Sigmoid colon (tissue), 6 donors: ENCODE measurements at regions not wholly inside any gene's neighbourhood (a gene's known extent, or its start where the extent isn't known, plus 50 kb on each side); places are given as distances from the start of the nearest gene placed in this dataset.

Source experiments
- DNase-seq: peaks from one replicate; pipeline ENCODE4 v3.0.0-alpha.2; 2019
- H3K27ac ChIP-seq, 4 donors: fragments of 200-600 bp; sonication (generic); one replicate each; pipeline ENCODE4 v1.5.1; 2016 to 2019; ENCODE audit warnings: mild to moderate bottlenecking in 1 of 4
- H3K27me3 ChIP-seq, 3 donors: fragments of 200-600 bp; sonication (generic); one replicate each; pipeline ENCODE4 v1.5.1; 2019; ENCODE audit warnings: mild to moderate bottlenecking in 1 of 3
- H3K36me3 ChIP-seq, 4 donors: fragments of 200-600 bp; sonication (generic); one replicate each; pipeline ENCODE4 v1.5.1; 2016 to 2019
- H3K4me1 ChIP-seq, 4 donors: fragments of 200-600 bp; sonication (generic); one replicate each; pipeline ENCODE4 v1.5.1; 2017 to 2019
- H3K4me3 ChIP-seq, 4 donors: fragments of 200-600 bp; sonication (generic); one replicate each; pipeline ENCODE4 v1.5.1; 2017 to 2019; ENCODE audit warnings: mild to moderate bottlenecking in 2 of 4, moderate library complexity in 1 of 4
- H3K9me3 ChIP-seq, 4 donors: fragments of 200-600 bp in 3 of 4; sonication (generic) in 3 of 4; one replicate each; pipeline versions ENCODE4 v1.5.1 to v1.6.1; 2013 to 2019
- CTCF ChIP-seq, 4 experiments: fragments of 450-650 bp in 3 of 4; fragments of 200-600 bp in 1 of 4; IDR thresholded peaks; one replicate each; pipeline ENCODE4 v1.5.1; 2016 to 2019; ENCODE audit warnings: antibody characterized with exemption in 4 of 4, mild to moderate bottlenecking in 3 of 4, moderate library complexity in 2 of 4
- EP300 ChIP-seq, 4 donors: sonication (generic); formaldehyde crosslinking; IDR thresholded peaks; one replicate each; pipeline ENCODE4 v1.6.1; 2017; ENCODE audit warnings: antibody characterized with exemption in 4 of 4
- POLR2A ChIP-seq, 2 donors: fragments of 450-650 bp; IDR thresholded peaks; one replicate each; pipeline ENCODE4 v1.6.1; 2016; ENCODE audit warnings: antibody characterized with exemption in 2 of 2, mild to moderate bottlenecking in 2 of 2, moderate library complexity in 2 of 2
- POLR2AphosphoS5 ChIP-seq, 4 donors: sonication (generic); formaldehyde crosslinking; IDR thresholded peaks; one replicate each; pipeline ENCODE4 v1.6.1; 2017; ENCODE audit warnings: antibody characterized with exemption in 4 of 4
- WGBS, 2 donors: extraction: QIAGEN DNeasy Blood & Tissue Kit; methylation state at CpG; one replicate each; pipeline ENCODE4 v1.1.7; 2013; 5-methylcytosine and 5-hydroxymethylcytosine counted together
- intact Hi-C: fragments of 100-400 bp; cut with DNase I; formaldehyde crosslinking; loops from one replicate; pipeline ENCODE4 v1.15.1; 2023
- donor health status: healthy with polysubstance abuse.
- donor health status: healthy.

- H3K36me3 ChIP-seq = no peaks in the 10 kb centered on the region
- no peak overlapping the region for H3K27ac ChIP-seq
- 67 to 90% methylated on average over 2 of the region's 2 CpGs for WGBS, 2 donors
- TF ChIP-seq EP300 (IDR thresholded peaks at IDR 0.05) (no peak), POLR2A (IDR thresholded peaks at IDR 0.05) (no peak), CTCF (IDR thresholded peaks at IDR 0.05) (no peak), POLR2AphosphoS5 (IDR thresholded peaks at IDR 0.05) (no peak)
- H3K9me3 ChIP-seq = no peaks in the 10 kb centered on the region
- H3K27me3 ChIP-seq = no peaks in the 10 kb centered on the region
- H3K4me1 ChIP-seq = no peaks in the 10 kb centered on the region
- no peak overlapping the region for H3K4me3 ChIP-seq
- no peak for DNase-seq
- intact Hi-C loops = no loop called here
These were observed 51.2 kb upstream of the MEX3C start for GRCh38 chr18:51248685-51249084.

- WGBS, 2 donors = 55 to 67% methylated on average over 4 of the region's 4 CpGs
These were observed 52.5 kb upstream of the MEX3C start for GRCh38 chr18:51250006-51250405.

DNA sequence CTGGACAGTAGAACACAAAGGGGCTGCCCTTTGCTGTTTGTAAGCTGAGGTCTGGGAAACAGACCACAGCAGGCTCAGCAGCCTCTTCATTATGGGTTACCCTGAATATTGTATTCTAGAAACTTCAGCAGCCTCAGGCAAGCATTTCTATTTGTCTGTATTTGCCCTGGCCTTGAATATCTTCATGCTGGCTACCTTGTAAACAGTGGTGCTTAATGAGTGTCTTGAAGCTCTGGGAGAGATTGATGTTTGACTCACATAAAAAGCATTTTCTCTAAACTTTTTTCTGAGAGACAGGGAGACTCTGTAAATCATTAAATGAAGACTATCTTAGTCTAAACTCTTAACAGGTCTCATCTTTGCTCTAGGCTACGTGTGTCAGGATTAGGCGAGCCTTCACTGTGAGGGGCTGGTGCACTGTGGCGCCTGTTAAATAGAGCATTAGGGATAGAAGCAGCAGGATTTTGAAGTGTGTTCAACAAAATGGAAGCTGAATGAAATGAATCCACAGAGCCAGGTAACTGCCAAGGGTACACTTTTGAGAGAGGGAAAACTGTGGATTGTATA is 53.1 kb upstream of the MEX3C start:
- no peaks in the 10 kb centered on the region for H3K27me3 ChIP-seq
- H3K36me3 ChIP-seq = no peaks in the 10 kb centered on the region
- intact Hi-C loops = no loop called here
- no peak for DNase-seq
- no peaks in the 10 kb centered on the region for H3K9me3 ChIP-seq
- WGBS, 2 donors = 45 to 76% methylated on average over 3 of the region's 3 CpGs
- no peaks in the 10 kb centered on the region for H3K4me1 ChIP-seq
- TF ChIP-seq CTCF (IDR thresholded peaks at IDR 0.05) (no peak), EP300 (IDR thresholded peaks at IDR 0.05) (no peak), POLR2AphosphoS5 (IDR thresholded peaks at IDR 0.05) (no peak), POLR2A (IDR thresholded peaks at IDR 0.05) (no peak)
- H3K27ac ChIP-seq = no peak overlapping the region
- no peak overlapping the region for H3K4me3 ChIP-seq

More at GRCh38 chr18:51250006-51250405, 52.5 kb upstream of the MEX3C start:
- Histone ChIP-seq H3K4me3 (no peak overlapping the region), H3K27me3 (no peaks in the 10 kb centered on the region), H3K4me1 (no peaks in the 10 kb centered on the region), H3K36me3 (no peaks in the 10 kb centered on the region), H3K9me3 (no peaks in the 10 kb centered on the region), H3K27ac (no peak overlapping the region)
- intact Hi-C loops = no loop called here
- no peak for TF ChIP-seq POLR2AphosphoS5 (IDR thresholded peaks at IDR 0.05)
- TF ChIP-seq POLR2A (IDR thresholded peaks at IDR 0.05) = no peak
- TF ChIP-seq CTCF (IDR thresholded peaks at IDR 0.05) = no peak
- no peak for TF ChIP-seq EP300 (IDR thresholded peaks at IDR 0.05)
- DNase-seq = no peak

DNA sequence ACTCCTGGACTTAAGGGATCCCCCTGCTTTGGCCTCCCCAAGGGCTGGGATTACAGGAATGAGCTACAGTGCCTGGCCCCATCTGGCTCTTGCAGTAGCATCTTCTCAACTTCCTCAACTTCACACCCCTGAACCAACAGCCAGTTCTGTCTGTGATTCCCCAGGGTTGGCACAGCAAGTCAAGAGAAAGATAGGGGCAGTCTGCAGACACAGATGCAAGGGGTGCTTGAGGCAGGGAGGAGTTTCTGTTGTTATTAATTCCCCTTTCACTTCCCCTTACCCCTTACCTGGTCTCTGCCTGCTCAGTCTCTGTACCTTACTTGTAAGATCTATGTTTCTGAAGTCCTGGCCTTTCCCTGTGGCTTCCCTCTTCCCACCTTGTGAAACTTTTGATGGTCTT is 54.1 kb upstream of the MEX3C start:
- TF ChIP-seq POLR2AphosphoS5 (IDR thresholded peaks at IDR 0.05) (no peak), EP300 (IDR thresholded peaks at IDR 0.05) (no peak), CTCF (IDR thresholded peaks at IDR 0.05) (no peak), POLR2A (IDR thresholded peaks at IDR 0.05) (no peak)
- Histone ChIP-seq H3K27ac (no peak overlapping the region), H3K4me1 (no peaks in the 10 kb centered on the region), H3K27me3 (no peaks in the 10 kb centered on the region), H3K4me3 (no peak overlapping the region), H3K9me3 (no peaks in the 10 kb centered on the region), H3K36me3 (no peaks in the 10 kb centered on the region)
- no peak for DNase-seq
- intact Hi-C loops = no loop called here

DNA sequence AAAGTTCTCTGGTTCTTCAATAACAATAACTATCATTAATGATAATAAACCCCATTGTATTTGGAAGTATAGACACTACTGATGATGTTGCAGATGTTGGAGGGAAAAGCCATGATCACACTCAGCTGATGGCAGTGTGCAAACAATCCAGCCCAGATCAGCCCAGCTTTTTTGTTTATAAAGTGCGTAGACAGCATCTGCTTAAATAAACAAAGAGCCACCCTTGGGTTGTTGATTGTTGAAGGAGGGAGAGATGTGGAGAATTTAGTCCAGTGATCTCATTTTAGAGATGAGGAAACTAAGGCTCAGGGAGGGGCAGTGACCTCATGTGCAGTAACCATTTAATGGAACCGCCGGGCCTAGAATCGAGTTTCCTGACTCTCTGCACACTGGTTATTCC is 56.0 kb upstream of the MEX3C start:
- no peak overlapping the region for H3K4me3 ChIP-seq
- WGBS, 2 donors = 73 to 85% methylated on average over 4 of the region's 4 CpGs
- H3K27me3 ChIP-seq = no peaks in the 10 kb centered on the region
- TF ChIP-seq EP300 (IDR thresholded peaks at IDR 0.05) (no peak), POLR2A (IDR thresholded peaks at IDR 0.05) (no peak), CTCF (IDR thresholded peaks at IDR 0.05) (no peak), POLR2AphosphoS5 (IDR thresholded peaks at IDR 0.05) (no peak)
- H3K36me3 ChIP-seq = no peaks in the 10 kb centered on the region
- no peaks in the 10 kb centered on the region for H3K4me1 ChIP-seq
- H3K27ac ChIP-seq = no peak overlapping the region
- intact Hi-C loops = no loop called here
- H3K9me3 ChIP-seq = no peaks in the 10 kb centered on the region
- DNase-seq = no peak
